ENCODE measurements at regions not wholly inside any gene's neighbourhood (a gene's known extent, or its start where the extent isn't known, plus 50 kb on each side); places are given as distances from the start of the nearest gene placed in this dataset.
"Not testable (repeated sequence)": the region's sequence is repeated elsewhere in the genome, so short reads cannot be mapped to it uniquely, and the experiment has no call there.

DNA sequence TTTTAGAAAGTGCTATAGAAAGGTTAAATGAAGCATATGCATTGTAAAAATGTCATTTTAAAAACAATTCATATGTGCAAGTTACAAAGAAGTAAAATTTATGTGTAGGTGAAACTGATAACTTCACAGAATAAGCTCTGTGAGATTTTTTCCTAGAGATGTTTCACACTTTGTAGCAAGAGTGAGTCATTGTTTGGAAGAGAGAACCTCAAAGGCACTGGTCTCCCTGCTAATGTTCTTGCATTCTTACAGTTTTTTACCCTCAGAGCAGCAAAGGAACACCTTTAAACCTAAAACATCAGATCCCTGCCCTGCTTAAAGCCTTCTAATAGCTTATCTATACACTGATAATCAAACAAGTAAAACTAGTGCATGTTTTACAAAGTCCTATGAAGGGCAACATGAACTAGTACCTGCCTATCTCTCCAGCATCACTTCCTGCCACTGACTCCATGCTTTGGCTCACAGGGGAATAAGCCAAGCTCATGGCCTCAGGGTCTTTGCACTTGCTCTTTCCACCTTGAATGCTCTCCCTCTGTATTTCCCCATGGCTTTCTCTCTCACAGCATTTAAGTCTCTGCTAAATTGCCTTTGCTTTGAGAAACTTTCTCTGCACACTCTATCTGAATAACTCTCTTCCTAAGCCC lies 997.0 kb downstream of the GATA3 start:
- no peak for DNase-seq (ENCODE audit: low spot score)

- DNase-seq (ENCODE audit: low spot score), result no peak
Measured at GRCh38 chr10:9052767-9053166, 998.3 kb downstream of the GATA3 start.

GRCh38 chr10:9056521-9056920 lies 1002.0 kb downstream of the GATA3 start:
- no peak for DNase-seq (ENCODE audit: low spot score)

GRCh38 chr10:9057293-9057692 lies 1002.8 kb downstream of the GATA3 start:
- DNase-seq (ENCODE audit: low spot score), result not testable (repeated sequence)

DNA sequence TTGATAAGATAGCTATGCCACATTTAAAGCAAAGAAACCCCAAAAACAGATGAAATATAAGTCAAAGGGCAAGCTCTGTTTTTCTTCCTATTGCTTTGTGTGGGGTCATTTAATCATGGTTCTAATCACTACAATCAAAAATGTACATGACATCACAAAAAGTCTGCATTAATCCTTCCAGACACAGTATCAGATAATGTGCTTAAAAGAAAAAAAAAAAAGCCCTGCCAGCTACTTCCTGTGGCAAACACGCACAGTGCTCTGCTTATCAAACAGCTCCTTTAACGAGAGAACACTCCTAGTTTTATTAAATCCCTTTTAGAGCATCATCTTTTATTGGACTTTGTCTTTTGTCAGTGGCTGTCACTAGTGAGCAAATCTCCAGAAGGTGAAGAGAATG lies 1005.8 kb downstream of the GATA3 start:
- DNase-seq (ENCODE audit: low spot score), result no peak

GRCh38 chr10:9061871-9062270 lies 1007.4 kb downstream of the GATA3 start:
- no peak for DNase-seq (ENCODE audit: low spot score)

GRCh38 chr10:9066152-9066551 lies 1011.7 kb downstream of the GATA3 start:
- no peak for DNase-seq (ENCODE audit: low spot score)

- no peak for DNase-seq (ENCODE audit: low spot score)
Measured at GRCh38 chr10:9068003-9068402, 1013.5 kb downstream of the GATA3 start.

- no peak for DNase-seq (ENCODE audit: low spot score)
Measured at GRCh38 chr10:9069136-9069535, 1014.6 kb downstream of the GATA3 start.

- DNase-seq (ENCODE audit: low spot score), result no peak
Measured at GRCh38 chr10:9075420-9075819, 1020.9 kb downstream of the GATA3 start.

DNA sequence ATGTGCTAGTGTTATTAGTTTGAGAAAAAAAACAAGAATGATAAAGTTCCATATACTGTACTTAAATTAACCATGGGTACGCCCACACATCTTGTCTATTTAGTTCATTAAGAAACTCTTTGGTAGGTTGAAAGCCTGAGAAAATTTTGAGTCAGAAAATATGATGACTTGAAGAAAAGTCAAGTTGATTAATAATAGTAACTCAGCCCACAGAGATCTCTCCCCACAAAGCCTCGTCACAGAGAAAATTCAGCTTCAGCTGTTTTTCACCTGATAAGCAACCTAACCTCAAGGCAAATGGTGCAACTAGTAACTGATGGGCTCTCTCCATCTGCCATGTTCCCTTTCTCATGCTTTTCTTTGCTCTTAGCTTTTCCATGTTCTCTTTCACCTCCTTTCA lies 1021.6 kb downstream of the GATA3 start:
- DNase-seq (ENCODE audit: low spot score), result no peak

DNA sequence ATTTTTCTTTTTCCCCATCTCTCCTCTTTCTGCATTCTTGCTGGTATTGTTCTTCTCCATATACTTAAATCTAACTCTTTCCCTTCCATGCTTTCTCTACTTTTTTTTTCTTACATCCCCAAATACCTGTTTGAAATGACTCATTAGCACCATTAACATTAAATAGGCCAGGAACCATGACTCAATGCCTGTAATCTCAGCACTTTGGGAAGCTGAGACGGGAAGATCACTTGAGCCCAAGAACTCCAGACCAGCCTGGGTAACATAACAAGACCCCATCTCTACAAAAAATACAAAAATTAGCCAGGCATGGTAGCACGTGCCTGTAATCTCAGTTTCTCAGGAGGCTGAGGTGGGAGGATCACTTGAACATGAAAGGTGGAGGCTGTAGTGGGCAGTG lies 1026.8 kb downstream of the GATA3 start:
- DNase-seq (ENCODE audit: low spot score), result no peak

DNA sequence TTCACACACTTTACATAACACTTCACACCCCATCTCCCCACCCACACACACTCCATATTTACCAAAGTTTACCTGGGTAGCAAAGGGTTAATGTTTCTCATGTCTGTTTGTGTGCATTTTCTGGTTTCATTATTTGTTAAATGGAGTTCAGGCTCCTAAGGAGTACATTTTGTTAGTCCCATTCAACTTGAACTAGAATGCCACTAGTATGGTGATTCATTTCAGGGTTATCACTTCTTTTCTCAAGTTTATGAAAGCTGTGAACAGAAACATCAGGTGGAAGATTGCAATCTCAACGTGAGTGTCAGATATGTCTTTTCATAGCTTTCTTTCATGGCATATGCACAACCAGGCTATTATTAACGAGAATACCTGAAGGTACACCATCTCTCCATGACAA lies 1027.5 kb downstream of the GATA3 start:
- DNase-seq (ENCODE audit: low spot score), result no peak

DNA sequence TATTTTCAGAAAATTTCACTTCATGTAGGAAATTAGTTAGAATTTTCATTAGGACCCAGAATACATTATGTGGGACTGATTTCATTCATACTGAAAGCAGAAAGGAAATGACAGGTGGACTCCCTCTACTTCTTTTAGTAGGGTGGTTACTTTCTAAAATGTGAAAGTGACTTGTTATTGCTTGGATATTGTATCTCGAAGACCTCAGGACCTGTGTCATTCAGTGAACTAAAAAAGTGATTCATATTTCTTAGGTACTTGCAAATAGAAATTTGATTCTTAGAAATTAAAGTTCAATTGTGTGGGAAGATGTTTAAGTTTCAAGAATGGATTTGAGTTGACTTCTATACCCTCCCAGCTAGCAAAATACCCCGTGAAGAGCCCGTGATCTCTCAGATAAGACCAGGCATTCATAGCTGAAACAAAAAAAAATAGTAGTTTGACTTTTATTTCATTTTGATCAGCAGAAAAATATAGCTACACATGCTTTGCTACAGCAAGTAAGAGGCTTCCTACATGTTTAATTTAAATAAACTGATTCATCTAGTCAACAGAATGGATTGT lies 1037.1 kb downstream of the GATA3 start:
- no peak for DNase-seq (ENCODE audit: low spot score)

DNA sequence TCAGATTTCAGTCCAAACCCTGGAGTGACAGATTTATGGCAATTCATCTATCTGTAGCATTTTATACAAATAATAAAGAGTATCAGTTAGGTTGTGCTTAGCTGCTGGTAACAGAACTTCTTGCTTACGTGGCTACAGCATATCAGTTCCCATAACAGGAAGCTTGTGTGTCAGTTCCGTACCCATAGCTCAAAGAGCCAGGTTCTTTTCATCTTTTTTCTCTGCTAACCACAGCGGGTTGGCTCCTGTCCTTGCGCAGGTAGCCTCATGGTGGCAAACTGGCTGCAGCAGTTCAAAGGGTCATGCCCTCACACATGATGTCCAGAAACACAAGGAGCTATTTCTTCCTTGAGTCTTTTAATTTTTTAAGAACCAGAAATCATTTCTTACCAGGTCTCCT lies 1041.8 kb downstream of the GATA3 start:
- DNase-seq (ENCODE audit: low spot score), result no peak

GRCh38 chr10:9097206-9097990 lies 1042.9 kb downstream of the GATA3 start:
- DNase-seq (ENCODE audit: low spot score), result no peak

DNA sequence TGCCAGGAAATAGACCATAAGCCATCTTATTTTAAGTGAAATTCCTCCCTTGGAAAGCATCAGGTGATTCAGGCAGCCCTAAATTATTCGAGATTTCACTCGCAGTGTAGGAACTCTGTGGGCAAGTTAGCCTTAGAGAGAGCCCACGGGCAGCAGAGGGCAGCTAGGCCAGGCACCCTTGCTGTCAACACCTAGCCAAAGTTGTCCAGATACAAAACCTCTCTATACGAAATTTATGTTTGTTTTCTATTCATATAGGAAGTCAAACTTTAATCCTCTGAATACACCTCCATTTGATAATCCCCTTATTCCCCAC lies 1043.5 kb downstream of the GATA3 start:
- DNase-seq (ENCODE audit: low spot score), result no peak

DNA sequence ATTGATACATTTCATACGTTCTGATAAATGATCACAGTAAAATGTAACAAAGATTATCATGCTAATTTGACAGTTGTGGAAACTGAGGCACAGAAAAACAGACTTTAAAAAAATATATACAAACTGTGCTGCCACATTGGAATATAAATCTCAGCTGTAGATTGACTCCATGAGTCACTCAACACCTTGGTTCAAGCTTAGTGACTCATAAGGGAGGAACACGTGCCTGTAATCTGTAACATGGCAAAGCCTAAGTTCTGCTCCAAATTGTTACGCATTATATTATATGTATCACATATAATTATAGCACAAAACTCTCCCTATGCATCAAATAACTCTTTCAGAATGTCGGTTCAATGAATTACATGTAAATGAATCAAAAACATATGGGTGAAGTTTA lies 1047.5 kb downstream of the GATA3 start:
- no peak for DNase-seq (ENCODE audit: low spot score)

GRCh38 chr10:9103301-9103700 lies 1048.8 kb downstream of the GATA3 start:
- no peak for DNase-seq (ENCODE audit: low spot score)

GRCh38 chr10:9111976-9112375 lies 1057.5 kb downstream of the GATA3 start:
- DNase-seq (ENCODE audit: low spot score), result no peak

- DNase-seq (ENCODE audit: low spot score), result no peak
Measured at GRCh38 chr10:9126728-9127127, 1072.2 kb downstream of the GATA3 start.

DNA sequence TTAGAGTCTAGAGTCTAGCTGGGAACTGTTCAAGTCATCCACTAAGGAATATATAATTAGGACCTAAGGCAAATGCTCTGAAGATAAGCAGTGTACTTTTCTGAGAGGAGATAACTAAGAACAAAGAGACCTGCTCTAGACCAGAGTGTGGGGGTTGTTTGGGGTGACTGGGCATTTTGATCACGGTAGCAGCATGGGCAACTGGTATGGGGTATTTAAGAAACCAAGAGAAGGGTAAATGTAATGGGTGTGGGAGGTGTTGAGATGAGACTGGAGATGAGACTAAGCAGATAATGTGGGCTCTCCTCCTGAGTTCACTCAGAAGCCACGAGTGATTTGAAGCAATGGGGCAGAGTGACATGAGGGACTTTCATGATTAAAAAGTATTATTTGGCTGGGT lies 1082.9 kb downstream of the GATA3 start:
- DNase-seq (ENCODE audit: low spot score), result no peak

DNA sequence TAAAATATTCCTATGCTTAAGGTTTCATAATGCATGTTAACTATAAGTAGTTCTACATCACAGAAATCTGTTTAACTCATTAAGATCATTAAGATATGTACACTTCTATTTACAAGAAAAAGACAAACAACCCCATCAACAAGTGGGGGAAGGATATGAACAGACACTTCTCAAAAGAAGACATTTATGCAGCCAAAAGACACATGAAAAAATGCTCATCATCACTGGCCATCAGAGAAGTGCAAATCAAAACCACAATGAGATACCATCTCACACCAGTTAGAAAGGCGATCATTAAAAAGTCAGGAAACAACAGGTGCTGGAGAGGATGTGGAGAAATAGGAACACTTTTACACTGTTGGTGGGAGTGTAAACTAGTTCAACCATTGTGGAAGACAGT lies 1084.3 kb downstream of the GATA3 start:
- not testable (repeated sequence) for DNase-seq (ENCODE audit: low spot score)

DNA sequence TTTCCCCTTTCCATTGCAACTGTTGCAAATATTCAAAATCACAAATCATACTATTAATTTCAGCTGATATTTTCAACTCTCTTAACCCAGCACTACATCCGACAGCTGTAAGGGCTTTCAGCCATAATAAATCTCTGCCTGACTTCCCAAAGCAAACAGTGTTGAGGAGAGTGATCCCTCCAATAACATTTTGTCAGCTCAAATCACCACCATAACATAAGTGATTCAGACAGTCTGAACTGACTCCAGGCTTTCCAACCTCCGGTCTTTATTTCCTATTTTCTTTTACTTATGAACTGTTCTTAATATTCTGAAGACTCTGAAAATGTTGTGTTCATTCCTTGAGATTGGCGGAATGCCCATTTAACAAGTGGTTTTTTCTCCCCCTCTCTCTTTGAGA lies 1085.9 kb downstream of the GATA3 start:
- no peak for DNase-seq (ENCODE audit: low spot score)

Data from HuH-7 (cell line).